HG03159 (cell line): ENCODE measurements at regions not wholly inside any gene's neighbourhood (a gene's known extent, or its start where the extent isn't known, plus 50 kb on each side); places are given as distances from the start of the nearest gene placed in this dataset.
"Not testable (repeated sequence)": the region's sequence is repeated elsewhere in the genome, so short reads cannot be mapped to it uniquely, and the experiment has no call there.

Experiments used
- ATAC-seq: cut with Tn5 transposase; IDR thresholded peaks from one replicate; pipeline ENCODE4 v1.9.1; 2021; ENCODE audit warnings: mild to moderate bottlenecking, moderate library complexity; ENCODE audit not compliant: unreplicated experiment

DNA sequence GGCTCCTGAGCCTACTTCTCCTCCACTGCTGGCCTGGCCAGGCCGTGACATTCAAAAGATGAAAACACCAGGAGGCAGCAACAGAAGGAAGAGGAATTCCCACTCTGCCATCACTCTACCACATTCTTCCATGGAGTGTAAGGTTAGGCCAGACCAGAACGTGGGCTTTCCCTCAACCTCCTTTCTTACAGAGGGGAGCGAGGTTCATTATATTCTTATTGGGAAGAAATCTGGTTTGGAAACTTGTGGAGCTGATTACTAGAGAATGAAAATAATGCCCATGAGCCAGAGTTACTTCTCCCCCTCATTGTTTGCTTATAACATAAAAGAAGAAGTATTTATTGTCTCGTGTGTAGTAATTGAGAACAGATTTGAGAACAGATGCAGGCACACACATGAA, 136.3 kb upstream of the BASP1 start:
- no peak for ATAC-seq

DNA sequence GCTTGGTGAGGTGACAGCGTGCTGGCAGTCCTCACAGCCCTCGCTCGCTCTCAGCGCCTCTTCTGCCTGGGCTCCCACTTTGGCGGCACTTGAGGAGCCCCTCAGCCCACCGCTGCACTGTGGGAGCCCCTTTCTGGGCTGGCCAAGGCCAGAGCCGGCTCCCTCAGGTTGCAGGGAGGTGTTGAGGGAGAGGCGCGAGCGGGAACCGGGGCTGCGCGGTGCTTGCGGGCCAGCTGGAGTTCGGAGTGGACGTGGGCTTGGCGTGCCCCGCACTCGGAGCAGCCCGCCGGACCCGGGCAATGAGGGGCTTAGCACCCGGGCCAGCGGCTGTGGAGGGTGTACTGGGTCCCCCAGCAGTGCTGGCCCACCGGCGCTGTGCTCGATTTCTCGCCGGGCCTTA, 134.2 kb upstream of the BASP1 start:
- ATAC-seq, result not testable (repeated sequence)

DNA sequence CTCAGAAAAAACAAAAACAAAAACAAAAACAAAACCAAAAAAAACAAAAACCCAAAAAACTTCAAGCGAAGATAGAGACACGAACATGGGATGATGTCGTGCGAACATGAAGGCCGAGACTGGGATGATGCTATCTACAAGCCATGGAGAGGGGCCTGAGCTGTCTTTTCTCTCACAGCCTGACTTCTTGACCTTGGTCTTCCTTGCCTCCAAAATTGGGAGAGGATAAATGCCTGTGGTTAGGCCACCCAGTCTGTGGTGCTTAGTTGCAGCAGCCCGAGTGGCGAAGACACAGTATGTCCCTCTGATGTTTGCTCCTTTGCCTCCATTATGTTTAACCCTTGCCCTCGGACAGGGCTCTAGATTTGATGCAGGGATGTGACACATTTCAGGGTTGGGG, 130.4 kb upstream of the BASP1 start:
- ATAC-seq, result no peak

DNA sequence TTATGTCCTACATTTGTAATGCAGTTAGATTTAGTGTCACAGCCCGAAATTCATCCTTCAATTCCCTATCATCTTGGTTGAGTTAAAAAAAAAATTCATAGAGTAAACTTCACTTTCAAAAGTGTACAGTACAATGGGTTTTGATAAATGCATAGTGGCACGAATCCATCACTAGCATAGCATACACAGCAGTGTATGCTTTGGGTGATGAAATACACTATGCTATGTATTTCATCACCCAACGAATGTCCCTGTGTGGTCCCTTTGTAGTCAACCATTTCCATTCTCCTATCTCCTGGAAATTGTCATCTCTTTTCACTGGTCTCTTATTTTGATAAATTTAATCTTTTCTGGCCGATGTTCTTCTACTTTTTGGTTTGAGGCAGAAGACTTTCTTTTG, 129.4 kb upstream of the BASP1 start:
- ATAC-seq, result no peak

DNA sequence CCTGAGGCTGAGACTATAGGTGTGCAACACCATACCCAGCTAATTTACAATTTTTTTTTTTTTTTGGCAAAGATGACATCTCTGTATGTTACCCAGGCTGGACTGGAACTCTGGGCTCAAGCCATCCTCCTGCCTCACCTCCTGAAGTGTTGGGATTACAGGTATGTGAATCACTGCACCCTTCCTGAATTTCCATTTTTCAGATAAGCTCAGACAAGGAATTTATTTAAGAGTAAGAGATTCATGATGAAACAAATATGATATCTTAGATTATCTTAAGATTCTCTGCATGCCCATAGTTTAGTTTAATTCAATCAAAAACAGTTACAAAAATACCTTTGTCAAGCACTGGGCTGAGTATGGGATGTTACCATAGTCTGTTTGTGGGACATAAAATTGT, 128.4 kb upstream of the BASP1 start:
- no peak for ATAC-seq

DNA sequence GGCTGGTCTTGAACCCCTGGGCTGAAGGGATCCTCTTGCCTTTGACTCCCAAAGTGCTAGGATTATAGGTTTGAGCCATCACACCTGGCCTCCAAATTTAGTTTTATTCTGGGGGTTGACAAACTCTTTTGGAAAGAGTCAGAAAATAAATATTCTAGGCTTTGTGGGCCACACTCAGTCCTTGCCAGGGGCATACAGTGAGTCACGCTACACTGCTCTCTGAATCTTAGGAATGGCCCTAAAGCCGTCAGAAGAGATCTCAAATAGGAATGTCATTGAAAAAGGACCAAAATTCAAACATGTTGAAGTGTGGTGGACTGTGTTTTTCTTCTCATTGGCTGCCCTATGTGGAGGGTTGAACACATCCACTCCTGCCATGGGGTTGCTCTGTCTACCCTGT, 127.7 kb upstream of the BASP1 start:
- ATAC-seq, result no peak

DNA sequence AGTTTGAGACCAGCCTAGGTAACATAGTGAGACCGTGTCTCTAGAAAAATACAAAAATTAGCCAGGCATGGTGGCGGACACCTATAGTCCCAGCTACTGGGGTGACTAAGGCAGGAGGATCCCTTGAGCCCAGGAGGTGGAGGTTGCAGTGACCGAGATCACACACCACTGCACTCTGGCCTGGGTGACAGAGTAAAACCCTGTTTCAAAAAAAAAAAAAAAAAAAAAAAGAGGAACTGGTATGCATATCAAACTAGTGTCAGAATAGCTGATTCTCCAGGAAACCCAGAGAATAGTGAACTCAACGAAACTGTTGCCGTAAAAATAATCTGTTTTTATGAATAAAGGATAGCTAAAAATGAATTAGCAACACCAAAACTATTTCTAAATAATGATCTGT, 126.6 kb upstream of the BASP1 start:
- no peak for ATAC-seq

DNA sequence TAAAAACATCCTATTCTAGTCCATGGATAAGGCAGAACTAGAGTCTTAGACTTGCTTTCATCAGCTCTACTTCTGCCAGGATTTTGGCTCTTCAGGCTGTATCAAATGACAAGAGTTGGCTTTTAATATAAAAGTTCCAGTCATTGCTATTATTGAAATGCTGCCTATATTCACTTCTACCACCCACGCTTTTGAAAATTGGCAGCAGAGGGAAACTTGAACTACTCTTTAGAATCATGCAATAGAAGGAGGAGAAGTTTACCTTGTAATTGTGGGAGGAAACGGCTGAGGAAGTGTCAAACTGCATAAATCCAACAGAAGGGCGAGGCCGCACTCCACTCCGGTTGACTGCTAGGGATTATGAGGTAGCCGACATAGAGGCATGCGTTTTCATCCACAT, 122.6 kb upstream of the BASP1 start:
- no peak for ATAC-seq

DNA sequence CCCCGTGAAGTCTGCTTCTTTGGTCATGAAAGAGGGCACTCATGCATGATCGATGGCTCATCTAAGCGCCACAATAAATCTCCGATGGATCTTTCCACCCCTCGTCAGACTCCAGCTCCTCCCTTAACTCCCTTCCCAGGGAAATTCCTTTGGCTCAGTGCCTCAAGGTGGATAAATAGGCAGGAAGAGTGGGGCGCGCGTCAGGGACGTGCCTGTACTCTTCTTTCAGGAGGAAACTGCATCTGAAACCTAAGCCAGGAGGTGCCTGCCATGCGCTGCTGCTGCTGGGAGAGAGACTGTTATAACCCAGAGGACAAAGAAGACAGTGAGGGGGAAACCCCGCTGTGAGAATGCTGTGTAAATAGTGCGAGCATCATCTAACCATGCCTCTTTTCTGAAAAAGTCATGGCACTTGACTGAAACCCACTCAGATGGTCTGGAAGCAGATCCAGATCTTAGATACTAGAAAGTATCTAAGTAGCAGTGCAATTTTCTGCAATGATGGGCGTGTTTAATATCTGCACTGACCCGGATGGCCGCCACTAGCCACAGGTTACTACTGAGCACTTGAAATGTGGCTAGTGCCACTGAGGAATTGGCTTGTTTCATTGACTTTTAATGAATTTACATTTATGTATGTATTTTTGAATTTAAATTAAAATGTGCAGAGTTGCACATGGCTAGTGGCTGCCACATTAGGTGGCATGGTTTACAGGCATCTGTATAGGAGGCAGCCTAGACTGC, 120.3 kb upstream of the BASP1 start:
- ATAC-seq, result no peak

DNA sequence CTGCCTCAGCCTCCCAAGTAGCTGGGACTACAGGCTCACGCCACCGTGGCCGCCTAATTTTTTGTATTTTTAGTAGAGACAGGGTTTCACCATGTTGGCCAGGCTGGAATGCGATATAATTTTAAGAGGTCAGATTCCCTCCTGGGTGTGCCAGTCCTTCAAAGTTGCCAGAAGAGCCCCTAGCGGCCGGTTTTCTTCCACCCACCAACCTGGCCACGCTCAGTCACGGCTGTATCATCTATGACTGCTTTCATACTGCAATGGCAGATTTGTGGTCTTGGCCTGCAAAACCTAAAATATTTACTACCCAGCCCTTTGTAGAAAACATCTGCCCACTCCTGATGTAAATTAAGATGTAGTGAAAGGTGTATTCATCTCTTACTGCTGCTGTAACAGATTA, 117.5 kb upstream of the BASP1 start:
- ATAC-seq, result no peak

DNA sequence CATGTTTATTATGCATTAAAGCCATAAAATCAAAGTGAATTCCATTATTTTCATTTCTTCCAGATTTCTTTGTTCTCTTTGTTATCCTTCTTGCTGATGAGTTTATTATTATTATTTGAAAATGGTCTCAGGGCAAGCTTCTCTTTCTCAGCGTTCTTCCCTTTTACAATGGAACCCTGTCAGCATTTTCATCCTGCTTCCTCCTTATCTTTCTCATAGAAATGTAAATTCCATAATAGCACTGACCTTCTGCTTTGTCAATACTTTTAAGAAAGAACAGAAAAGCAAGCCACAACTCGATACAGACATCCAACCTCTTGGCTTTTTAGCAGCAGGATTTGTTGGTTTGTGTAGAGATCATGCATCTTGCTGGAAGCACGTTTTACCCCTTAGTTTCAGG, 114.0 kb upstream of the BASP1 start:
- ATAC-seq, result no peak

DNA sequence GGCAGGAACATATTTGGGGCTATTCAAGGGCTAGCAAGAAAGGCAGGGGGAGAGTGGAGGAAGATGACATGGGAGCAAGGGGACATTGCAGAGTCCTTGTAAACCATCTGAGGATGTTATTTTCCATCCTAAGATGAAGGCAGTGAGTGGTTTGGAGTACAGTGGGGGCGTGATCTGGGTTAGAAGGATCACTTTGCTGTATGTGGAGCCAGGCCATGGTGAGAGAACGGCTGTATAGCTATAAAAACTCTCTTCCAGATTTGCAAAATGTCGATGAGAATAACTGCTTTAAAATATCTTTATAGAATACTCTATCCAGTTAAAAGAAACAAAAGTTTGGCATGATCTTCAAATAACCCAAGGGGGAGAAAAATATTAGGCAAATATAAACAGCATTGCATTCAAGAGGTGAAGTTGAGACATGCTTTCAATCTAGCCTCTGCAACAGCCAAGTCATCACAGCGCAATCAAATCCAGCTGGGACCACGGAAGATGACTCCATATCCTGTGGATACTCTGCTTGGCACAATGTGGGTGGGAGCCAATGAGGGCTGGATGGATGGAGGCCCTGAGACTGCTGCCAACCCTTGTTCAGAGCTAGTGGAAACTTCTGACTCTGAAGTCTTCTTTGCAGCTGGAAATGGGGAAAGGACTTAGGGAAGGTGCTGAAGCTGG, 111.5 kb upstream of the BASP1 start:
- ATAC-seq, result no peak

DNA sequence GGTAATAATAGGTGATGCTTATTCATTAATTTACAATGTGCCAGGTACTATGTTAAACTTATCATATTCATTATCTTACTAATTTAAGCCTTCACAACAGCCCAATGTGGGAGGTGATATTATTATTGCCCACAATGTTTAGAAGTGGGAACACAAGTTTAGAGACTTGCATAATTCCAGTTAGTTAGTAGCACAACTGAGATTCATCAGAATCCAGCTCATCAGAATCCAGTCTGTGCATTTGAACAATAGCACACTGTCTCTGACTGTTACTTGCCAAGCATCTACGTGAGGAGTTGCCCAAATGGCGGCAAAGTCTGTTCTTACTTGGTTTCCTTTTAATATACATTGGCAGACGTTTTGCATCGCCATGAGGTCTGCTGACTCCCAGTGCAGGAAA, 110.9 kb upstream of the BASP1 start:
- no peak for ATAC-seq

DNA sequence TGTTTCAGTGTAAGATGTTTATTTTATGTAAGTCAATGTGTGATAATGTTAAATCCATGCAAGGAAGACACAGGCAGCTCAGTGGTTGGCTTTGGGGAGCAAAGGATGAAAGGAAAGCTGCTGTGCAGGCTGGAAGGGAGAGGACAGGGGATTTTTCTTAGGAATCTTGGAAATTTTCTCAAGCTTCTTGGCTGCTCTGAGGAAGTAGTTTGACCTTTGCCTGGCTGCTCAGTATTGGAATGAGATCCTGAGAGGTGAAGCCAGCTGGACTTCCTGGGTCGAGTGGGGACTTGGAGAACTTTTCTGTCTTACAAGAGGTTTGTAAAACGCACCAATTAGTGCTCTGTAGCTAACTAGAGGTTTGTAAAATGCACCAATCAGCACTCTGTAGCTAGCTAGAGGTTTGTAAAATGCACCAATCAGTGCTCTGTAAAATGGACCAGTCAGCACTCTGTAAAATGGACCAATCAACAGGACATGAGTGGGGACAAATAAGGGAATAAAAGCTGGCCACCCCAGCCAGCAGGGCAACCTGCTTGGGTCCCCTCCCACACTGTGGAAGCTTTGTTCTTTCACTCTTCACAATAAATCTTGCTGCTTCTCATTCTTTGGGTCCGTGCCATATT, 105.2 kb upstream of the BASP1 start:
- not testable (repeated sequence) for ATAC-seq

DNA sequence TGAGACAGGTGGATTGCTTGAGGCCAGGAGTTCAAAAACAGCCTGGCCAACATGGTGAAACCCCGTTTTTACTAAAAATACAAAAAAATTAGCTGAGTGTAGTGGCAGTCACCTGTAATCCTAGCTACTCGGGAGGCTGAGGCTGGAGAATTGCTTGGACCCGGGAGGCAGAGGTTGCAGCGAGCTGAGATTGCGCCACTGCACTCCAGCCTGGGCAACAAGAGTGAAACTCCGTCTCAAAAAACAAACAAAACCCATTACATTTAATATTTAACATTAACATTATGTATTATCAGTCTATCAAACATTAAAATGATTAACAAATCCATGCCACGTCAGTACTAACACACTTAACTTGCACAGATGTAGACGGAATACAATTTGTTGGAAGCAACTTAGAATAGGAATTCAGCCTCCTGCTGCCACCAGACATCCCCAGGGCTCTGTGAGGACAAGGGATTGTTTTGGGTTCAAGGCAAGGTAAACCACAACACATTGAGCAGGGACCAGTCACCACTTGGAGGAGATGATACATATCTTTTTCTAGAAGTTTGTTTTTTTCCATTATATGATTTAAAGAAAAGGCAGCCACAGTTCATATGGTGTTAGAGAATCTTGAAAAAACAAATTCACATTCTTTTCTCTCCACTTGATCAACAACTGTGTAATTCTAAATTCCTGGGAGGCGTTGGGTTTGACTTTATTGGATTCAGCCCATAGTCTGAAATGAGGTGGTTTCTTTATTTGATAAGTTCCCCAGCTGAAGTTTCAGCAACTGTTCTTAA, 104.1 kb upstream of the BASP1 start:
- no peak for ATAC-seq

DNA sequence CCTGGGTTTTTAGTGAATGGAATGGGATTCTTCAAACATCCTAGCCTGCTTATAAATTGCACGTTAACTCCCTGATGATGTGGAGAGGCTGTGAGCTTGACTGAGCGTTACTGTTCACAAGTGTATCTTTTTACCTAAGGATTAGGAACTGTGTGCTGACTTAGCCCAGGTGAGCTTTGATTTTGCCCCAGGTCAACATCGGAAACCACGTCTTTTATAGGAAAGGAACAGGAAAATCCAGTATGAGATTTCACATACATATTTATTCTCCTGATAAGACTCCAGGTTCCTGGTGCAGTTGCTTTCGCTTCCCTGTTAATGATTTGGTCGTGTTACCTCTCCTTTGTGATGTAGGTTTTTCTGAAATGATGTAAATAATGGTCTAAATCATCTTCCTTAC, 103.2 kb upstream of the BASP1 start:
- no peak for ATAC-seq

DNA sequence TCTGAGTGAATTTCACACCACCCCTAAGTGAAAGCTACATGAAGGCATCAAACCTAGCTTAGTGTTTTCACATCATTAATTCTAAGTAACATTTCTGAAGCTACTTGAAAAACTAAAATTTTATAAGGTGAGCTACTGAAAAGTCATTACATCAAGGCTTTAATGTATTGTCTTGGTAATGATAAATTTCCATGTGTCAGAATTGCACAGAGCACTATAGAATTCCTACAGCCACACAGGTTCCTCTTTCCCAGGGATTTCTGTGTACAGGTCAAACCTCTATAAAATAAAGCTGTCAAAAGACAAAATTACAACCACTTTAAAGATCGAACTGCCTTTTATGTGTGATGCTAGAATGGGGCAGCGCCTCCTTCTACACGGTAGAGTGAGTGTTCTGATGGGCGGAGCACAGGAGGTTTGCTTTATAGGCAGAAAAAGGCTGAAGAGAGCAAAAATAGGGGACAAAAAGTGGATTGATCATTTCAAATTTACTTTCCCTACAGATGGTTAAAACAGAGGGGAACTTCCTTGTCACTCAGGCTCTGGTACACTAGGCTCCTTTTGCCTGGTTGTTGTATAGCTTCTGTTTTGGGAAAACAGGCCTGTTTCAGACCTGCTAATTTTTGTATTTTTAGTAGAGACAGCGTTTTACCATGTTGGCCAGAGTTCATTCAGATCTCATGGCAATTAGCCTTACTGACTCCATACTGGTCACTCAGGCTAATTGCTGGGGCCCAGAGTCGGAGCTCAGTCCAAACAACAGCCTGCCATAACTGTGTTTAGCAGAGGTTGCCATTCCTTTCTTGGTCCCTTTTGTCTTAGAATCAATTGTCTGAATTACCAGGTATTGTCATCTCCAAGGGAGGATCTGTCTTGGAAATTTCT, 102.5 kb upstream of the BASP1 start:
- no peak for ATAC-seq

DNA sequence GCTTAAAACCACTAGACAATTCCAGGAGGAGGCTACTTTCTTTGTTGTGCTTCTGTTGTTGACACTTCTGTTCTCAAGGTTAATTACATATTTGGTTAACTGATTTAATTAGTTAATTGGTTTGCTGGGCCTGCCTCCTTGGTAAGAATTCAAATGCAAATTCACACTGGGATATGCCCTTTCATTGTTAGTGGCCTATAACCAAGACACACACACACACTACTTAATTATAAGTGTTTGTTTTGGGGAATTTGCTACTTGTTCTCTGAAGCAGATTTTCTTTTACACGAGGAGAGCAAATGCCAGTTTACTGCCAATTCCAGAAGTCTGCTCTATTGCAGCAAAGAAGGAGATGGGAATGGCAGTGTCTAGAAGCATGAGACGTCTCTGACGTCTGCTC, 101.6 kb upstream of the BASP1 start:
- no peak for ATAC-seq

DNA sequence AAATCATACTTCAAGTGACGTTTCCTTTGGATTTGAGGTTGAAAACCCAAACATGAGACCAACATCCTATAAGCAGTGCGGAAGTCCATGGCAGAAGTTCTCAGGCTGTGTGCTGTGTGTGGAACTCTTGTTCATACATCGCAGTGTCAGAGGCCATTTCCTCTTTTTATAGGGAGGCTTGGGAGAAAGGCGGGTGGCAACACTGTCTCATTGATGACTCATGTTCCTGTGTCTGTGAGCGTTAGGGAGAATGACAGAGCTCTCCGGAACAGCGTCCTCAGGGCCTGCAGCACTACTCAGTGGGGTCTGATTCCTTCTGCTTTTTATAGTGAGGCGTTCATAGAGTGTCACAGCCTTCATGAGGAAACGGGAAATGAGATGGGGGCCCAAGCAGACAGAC, 98.8 kb upstream of the BASP1 start:
- ATAC-seq, result no peak

DNA sequence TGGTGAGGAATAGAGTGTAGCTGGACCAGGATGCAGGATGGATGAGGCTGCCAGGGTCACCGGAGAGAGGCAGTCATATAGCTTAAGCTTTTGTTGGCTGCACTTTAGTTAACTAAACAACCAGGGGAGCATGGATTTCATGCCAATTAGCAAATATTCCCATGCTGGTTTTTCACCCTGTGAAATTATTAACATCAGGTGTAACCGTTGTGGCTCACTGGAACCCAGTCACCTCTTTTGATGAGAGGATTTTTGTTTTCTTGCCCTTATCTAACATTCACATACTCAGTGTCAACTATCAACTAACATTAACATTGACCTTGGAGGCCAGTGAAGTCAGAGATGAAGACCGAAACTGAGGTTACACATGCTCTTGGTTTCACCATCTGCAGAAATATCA, 97.2 kb upstream of the BASP1 start:
- no peak for ATAC-seq

DNA sequence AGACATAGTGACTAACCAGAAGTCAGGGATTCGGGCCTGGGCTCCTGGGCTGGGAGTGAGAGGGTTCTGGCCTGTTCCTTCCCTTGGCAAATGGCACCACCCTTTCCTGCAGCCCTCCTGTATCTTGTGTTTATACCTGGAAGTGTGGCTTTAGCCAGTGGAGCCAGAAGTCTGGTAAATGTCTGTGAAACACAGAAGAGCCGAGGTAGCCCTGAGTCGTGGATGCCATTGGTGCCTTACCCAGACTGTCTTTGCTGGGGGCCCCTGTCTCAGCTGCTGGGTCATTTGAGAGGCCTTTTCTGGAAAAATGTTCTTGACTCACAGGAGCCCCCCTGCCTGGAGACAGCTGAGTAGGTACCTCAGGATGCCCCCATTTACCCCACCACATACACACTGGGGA, 95.7 kb upstream of the BASP1 start:
- ATAC-seq, result no peak
